Astrocyte of the cerebellum (primary cell): ENCODE measurements at regions not wholly inside any gene's neighbourhood (a gene's known extent, or its start where the extent isn't known, plus 50 kb on each side); places are given as distances from the start of the nearest gene placed in this dataset.

Source experiments
- DNase-seq: peaks from one replicate; pipeline ENCODE4 v3.0.0-alpha.2; 2011; ENCODE audit warnings: low read depth
- H3K4me3 ChIP-seq: 2 replicates; pipeline ENCODE4 v1.5.1; 2011; ENCODE audit warnings: mild to moderate bottlenecking, low read depth, low read length, moderate library complexity
- CTCF ChIP-seq: IDR thresholded peaks from 2 replicates; pipeline ENCODE4 v1.5.1; 2012; ENCODE audit warnings: low read length, low read depth, moderate library complexity, mild to moderate bottlenecking; ENCODE audit errors: missing control alignments
- in situ Hi-C: cut with HindIII; loops from 2 replicates; pipeline ENCODE4 v1.10.0; 2017; ENCODE audit warnings: low sequenced_read_pairs

GRCh38 chr12:92072112-92072511, 73.5 kb downstream of the BTG1 start:
- DNase-seq = no peak
- in situ Hi-C loops = no loop called here
- H3K4me3 ChIP-seq = no peak overlapping the region
- TF ChIP-seq CTCF = no peak

- H3K4me3 ChIP-seq = no peak overlapping the region
- in situ Hi-C loops = no loop called here
- no peak for TF ChIP-seq CTCF
- no peak for DNase-seq
Measured at GRCh38 chr12:92070864-92071445, 74.7 kb downstream of the BTG1 start.

GRCh38 chr12:92070054-92070863, 75.4 kb downstream of the BTG1 start:
- DNase-seq = no peak
- in situ Hi-C loops = no loop called here
- no peak for TF ChIP-seq CTCF
- H3K4me3 ChIP-seq = no peak overlapping the region

DNA sequence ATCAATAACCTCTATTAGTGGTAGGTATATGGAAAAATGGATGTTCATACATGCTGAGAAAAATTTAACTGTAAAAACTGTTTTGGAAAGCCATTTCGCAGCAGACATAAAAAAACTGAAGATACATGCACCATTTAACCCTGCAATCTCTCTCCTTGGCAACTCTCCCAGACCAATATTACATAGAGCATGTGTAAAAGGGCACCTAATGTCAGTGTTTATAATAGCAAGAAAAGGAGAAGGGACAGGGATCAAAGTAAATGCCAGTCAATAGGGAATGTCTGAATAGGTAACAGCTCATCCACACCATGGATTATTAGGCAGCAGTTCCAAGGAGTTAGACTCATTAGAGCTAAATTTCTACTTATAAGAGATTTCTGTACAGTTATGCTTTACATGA, 77.2 kb downstream of the BTG1 start:
- H3K4me3 ChIP-seq = no peak overlapping the region
- no peak for TF ChIP-seq CTCF
- no peak for DNase-seq
- in situ Hi-C loops = no loop called here

DNA sequence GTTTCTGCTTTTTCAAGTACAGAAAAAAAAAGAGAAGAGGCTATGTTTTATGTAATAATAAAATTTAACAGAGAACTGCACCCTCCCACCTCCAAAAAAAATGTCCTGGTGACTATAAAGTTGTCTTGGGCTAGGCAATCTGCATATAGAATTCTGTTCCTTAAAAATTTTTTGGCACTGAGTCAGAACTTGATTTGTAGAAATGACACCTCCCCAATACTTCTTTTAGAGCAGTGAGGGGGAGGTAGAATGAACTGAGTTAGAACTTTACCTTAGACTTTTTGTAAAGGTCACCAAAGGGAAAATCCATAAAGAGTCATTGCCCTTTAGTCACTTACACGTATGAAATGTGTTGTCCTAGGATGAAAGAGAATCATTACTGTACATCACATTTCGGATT, 80.0 kb downstream of the BTG1 start:
- TF ChIP-seq CTCF = no peak
- H3K4me3 ChIP-seq = no peak overlapping the region
- no peak for DNase-seq
- in situ Hi-C loops = no loop called here

DNA sequence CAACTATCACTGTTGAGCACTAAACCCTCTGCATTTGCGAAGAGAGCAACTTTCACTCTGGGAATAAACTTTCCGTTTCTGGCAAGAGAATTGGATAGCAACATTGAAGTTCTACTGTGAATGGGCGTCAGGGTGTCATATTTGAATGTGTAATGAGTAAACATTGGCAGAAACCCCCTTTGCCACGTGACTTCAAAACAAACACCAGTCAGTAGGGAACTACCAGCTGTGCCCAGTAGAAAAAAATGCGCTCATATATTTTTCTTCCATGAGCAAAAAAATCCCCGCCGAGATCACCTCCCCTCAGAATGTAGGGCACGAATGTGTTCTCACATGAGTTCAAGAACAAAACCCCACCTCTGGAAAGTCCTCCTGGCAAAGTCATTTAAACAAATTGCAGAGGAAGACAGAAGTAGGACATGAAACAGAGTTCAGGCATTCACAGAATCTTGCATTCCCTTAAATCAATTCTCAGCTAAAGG, 80.6 kb downstream of the BTG1 start:
- in situ Hi-C loops = no loop called here
- TF ChIP-seq CTCF = no peak
- H3K4me3 ChIP-seq = no peak overlapping the region
- DNase-seq = no peak
